Esophagus squamous epithelium (tissue), 4 donors: ENCODE measurements at regions not wholly inside any gene's neighbourhood (a gene's known extent, or its start where the extent isn't known, plus 50 kb on each side); places are given as distances from the start of the nearest gene placed in this dataset.

Experiments
- CTCF ChIP-seq, 6 experiments: fragments of 450-650 bp in 4 of 6; fragments of 200-600 bp in 2 of 6; sonication (generic) in 2 of 6; IDR thresholded peaks; one replicate each; pipeline ENCODE4 v1.5.1; 2016 to 2019; ENCODE audit warnings: antibody characterized with exemption in 6 of 6, mild to moderate bottlenecking in 4 of 6, moderate library complexity in 4 of 6
- POLR2A ChIP-seq, 4 donors: fragments of 450-650 bp; IDR thresholded peaks; one replicate each; pipeline ENCODE4 v1.6.1; 2017; ENCODE audit warnings: antibody characterized with exemption in 4 of 4, mild to moderate bottlenecking in 4 of 4, moderate library complexity in 3 of 4

- TF ChIP-seq CTCF (IDR thresholded peaks at IDR 0.05) = no peak
- TF ChIP-seq POLR2A (IDR thresholded peaks at IDR 0.05) = no peak
These were observed 390.2 kb downstream of the SEC14L1 start for GRCh38 chr17:77531002-77531401.
